Midbrain (tissue), 1 donor: ENCODE measurements at regions not wholly inside any gene's neighbourhood (a gene's known extent, or its start where the extent isn't known, plus 50 kb on each side); places are given as distances from the start of the nearest gene placed in this dataset.
"Not testable (repeated sequence)": the region's sequence is repeated elsewhere in the genome, so short reads cannot be mapped to it uniquely, and the experiment has no call there.

Experiments used
- DNase-seq: peaks from one replicate; lab custom pipeline; 2025; lab: John Stamatoyannopoulos, UW

DNA sequence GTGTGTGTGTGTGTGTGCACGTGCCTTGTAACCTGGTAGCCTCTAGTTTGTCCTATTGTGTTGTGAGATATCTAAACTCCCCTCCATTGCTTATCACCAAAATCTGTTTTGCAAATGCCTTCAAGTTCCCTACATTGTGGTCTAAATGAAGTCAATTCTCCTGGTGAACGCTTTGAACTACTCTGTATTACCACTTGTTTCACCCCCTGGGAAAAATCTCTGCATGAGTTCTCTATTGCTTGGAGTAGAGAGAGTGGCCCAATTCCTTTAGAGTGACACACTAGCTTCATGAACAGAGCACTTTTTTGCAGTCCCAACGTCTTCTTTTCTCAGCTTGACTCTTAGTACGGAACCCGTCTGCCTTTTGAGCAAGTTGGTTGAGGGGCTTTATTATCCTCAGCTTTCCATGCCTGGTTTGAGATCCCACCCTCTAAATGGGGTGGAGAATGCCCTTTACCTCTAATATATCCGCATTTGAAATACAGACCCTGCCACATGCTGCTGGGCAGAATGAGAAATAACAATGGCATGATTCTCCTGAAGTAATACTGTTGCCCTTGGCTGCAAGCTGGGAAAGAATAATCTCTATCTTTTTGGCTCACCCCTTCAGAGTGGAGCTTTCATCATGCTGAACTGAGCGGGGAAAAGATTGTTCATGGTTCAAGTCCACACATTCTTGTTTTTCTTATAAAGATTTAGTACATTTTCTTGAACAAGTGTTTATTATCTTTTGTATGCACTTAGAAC lies 2545.3 kb downstream of the PCDH9 start:
- DNase-seq: no peak

GRCh38 chr13:64684108-64684507 lies 2546.0 kb downstream of the PCDH9 start:
- no peak for DNase-seq

GRCh38 chr13:64680739-64681138 lies 2549.4 kb downstream of the PCDH9 start:
- DNase-seq: no peak

DNA sequence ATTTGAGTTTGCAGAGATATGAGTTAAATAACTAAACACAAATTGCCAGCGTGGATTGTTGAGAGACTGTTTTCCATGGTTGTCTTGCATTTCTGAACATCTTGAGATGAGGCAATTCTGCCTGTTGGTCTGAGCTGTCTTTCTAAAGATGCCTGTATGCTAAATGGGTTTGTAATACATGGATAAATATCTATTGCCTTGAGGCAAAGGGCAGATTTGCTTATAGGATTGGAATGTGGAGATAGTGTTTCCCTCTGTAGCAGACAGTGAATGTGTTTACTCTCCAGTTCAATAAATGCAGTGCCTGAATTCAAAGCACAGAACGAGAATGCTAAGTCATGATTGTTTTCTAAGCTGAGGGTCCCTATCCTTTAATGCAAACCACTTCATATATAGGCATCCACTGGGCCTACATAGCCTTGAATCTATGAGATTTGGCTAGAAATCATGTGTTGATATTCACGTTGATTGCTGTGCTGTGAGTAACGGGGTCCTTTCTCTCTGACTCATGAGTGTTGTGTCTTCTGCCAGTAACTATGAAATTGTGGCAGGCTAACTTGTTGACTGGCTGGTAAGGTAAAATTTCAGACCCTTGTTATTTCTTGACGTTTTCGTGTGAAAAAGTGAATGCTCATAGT lies 2554.8 kb downstream of the PCDH9 start:
- DNase-seq: no peak

- no peak for DNase-seq
Measured at GRCh38 chr13:64674126-64674525, 2556.0 kb downstream of the PCDH9 start.

- DNase-seq: no peak
Measured at GRCh38 chr13:64672751-64673150, 2557.4 kb downstream of the PCDH9 start.

- DNase-seq: no peak
Measured at GRCh38 chr13:64662887-64663593, 2567.1 kb downstream of the PCDH9 start.

DNA sequence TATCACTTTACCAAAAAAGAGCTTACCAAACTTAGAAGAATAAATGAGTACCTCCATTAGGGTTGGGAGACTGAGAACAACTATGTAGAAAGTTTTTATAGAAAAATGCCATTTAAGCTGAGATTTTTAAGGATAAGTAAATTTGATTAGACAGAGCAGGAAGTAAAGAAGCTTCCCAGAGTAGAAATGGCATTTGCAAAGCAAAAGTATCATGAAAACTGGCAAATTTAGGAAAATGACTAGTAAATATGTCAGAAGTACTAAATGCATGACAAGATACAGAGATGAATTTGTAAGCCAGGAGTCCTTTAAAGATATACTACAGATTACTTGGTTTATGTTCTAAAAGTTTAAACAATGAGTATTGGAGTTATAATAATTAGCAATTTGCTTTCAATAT lies 2581.8 kb downstream of the PCDH9 start:
- no peak for DNase-seq

DNA sequence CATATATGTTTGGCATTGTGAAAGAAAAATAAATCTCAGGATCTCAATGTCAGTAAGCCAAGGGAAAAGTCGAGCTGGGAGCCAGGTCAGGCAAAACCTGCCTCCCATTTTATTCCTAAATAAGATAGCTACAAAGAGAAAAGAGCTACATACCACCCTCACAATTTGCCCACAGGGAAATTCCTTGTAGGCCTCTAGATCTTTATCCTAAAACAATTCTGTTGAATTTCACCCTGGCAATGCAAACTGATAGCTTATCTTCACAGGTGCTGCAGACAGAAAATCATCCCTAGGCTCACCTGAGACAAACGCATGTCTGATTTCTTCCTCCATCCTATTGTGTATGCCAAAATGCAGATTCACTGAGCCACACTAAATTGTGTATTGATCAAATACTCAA lies 2587.1 kb downstream of the PCDH9 start:
- no peak for DNase-seq

DNA sequence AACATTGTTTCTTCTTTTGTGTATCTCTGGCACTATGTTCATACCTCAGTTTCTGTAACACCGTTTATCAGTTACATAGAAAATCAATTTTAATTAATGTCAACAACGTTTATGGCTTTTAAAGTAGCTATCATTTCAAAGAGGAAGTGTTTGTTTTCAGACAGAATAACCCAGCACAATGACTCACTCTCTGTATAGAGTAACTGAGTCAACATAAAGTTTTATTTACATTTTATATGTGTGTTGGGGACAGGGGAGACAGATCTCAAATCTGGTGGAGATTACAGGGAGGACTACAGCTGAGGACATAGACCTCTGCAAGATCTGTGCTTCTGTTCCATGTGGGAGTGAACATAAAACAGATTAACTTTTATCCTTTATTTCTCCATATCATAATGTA lies 2590.1 kb downstream of the PCDH9 start:
- no peak for DNase-seq

DNA sequence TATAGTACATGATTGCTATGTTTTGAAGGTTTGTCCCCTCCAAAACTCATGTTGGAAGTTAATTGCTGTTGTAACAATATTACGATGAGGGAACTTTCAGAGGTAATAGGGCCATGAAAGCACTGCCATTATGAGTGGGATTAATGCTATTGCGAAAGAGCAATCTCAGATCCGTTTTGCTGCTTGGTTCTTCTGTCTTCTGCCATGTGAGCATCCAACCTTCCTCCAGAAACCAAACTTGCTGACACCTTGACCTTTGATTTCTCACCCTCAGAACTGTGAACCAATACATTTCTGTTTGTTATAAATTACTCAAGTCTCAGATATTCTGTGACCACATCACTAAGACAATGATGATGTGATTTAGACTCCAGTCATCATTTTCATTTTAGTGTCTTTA lies 2590.9 kb downstream of the PCDH9 start:
- DNase-seq: no peak

GRCh38 chr13:64633948-64634347 lies 2596.2 kb downstream of the PCDH9 start:
- DNase-seq: no peak

GRCh38 chr13:64627654-64628053 lies 2602.5 kb downstream of the PCDH9 start:
- no peak for DNase-seq

DNA sequence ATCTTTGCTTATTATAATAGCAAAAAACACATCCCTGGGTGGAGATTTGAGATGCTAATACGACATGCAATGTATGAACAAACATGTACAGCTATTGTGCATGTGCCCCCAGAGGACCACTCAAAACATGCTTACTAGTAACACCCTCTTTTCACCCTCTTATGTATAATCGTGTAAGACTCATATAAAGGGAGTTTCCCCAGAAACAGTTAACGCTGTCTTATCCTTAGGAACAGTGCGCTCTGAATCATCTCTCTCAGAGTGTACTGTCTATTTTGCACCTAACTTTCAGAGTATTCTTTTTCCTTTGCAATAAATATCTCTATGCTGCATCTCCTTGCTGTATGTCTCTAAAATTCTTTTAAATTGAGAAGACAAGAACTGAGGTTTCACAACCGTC lies 2604.0 kb downstream of the PCDH9 start:
- no peak for DNase-seq

- no peak for DNase-seq
Measured at GRCh38 chr13:64617231-64617630, 2612.9 kb downstream of the PCDH9 start.

GRCh38 chr13:64591971-64592370 lies 2638.2 kb downstream of the PCDH9 start:
- no peak for DNase-seq

DNA sequence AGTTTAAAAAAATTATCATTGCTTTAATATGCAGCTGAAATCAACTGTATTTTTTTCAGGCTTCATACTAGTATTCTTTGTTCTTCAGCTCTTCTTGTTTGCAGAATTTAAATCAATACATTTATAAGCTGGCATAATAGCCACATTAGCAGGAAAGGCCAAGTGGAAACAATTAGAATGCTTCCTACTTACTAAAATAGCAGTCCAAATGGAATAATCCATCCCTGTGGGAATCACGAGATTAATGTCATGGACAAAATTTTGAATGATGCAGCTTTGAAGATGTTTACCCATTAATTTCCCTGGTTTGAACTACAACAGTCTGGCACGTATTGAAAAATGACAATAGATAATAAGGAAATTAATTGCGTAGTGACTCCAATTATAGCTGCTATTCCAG lies 2650.8 kb downstream of the PCDH9 start:
- DNase-seq: no peak

- DNase-seq: no peak
Measured at GRCh38 chr13:64568748-64569147, 2661.4 kb downstream of the PCDH9 start.

DNA sequence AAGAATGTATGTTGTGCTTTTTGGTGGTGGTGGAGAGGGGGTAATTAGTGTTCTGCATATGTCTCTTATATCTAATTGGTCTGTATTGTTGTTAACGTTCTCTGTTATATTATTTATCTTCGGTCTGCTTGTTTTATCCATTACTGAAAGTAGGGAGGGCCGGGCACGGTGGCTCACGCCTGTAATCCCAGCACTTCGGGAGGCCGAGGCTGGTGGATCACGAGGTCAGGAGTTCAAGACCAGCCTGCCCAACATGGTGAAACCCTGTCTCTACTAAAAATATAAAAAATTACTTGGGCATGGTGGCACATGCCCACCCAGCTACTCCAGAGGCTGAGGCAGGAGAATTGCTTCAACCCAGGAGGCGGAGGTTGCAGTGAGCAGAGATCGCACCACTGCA lies 2672.1 kb downstream of the PCDH9 start:
- not testable (repeated sequence) for DNase-seq

GRCh38 chr13:64556376-64556775 lies 2673.8 kb downstream of the PCDH9 start:
- no peak for DNase-seq

GRCh38 chr13:64553411-64554129 lies 2676.6 kb downstream of the PCDH9 start:
- DNase-seq: no peak

DNA sequence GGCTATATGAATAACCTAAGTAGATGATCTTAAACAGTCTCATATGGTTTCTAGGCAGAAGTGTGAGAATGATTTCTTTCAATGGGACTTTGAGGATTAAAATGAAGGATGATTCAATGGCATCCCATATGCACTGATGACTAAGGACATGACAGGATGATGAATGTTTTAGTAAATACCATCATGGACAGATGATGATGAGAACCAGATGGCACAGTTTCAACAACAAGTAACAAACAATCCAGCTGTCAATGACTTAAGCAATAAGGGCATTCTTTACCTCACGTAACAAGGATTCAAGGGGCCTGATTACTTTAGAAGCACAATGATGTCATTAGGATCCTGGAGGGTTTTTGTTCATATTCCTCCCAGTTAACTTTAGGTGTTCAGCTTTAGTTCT lies 2678.4 kb downstream of the PCDH9 start:
- DNase-seq: no peak

DNA sequence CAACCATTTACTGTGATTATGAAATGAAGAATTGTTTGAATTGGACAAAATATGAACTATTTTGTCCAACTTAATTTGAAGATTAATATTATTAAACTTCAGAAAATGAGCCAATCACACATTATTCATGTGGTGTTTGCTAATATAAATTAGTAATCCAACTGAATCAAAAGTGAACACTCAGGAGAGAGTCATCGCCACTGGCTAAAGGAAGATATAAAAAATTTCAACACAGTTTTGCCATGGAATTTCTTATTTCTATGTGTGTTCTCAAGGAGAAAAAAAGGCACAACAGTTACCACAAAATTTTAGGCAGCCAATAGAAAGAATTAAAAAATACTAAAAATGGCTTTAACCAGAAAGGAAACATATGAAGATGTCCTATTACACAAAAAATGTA lies 2683.8 kb downstream of the PCDH9 start:
- DNase-seq: no peak
